ENCODE measurements at regions not wholly inside any gene's neighbourhood (a gene's known extent, or its start where the extent isn't known, plus 50 kb on each side); places are given as distances from the start of the nearest gene placed in this dataset.

GRCh38 chr4:144298519-144298918 lies 158.0 kb upstream of the GYPA start:
- TF ChIP-seq CTCF (IDR thresholded peaks at IDR 0.05; ENCODE audit: control extremely low read depth, extremely low read depth, low read depth, missing control alignments), result no peak
- ChIA-PET POLR2A (no interaction called here), CTCF (interaction anchor here (1.7 kb wide), 1 partner anchor 12 kb away, joined by 4 read pairs; no protein-coding TSS in a partner anchor)
- no peak for DNase-seq (ENCODE audit: extremely low spot score)

- POLR2A ChIA-PET, result no interaction called here
- CTCF ChIA-PET, result interaction anchor here (1.3 kb wide), 1 partner anchor 19 kb away, joined by 3 read pairs; no protein-coding TSS in a partner anchor
- DNase-seq (ENCODE audit: extremely low spot score), result no peak
- no peak for TF ChIP-seq CTCF (IDR thresholded peaks at IDR 0.05; ENCODE audit: control extremely low read depth, extremely low read depth, low read depth, missing control alignments)
Observed at GRCh38 chr4:144300616-144301015, 160.1 kb upstream of the GYPA start.

GRCh38 chr4:144302704-144303536 lies 162.4 kb upstream of the GYPA start:
- TF ChIP-seq CTCF (IDR thresholded peaks at IDR 0.05; ENCODE audit: control extremely low read depth, extremely low read depth, low read depth, missing control alignments), result no peak
- CTCF ChIA-PET, result interaction anchor here (1.3 kb wide), 1 partner anchor 40 kb away, joined by 3 read pairs; no protein-coding TSS in a partner anchor
- DNase-seq (ENCODE audit: extremely low spot score), result no peak
- POLR2A ChIA-PET, result no interaction called here

- ChIA-PET CTCF (interaction anchor here (1.0 to 1.3 kb wide), 2 partner anchors 10 to 39 kb away, joined by 3 read pairs; no protein-coding TSS in a partner anchor), POLR2A (no interaction called here)
- no peak for TF ChIP-seq CTCF (IDR thresholded peaks at IDR 0.05; ENCODE audit: control extremely low read depth, extremely low read depth, low read depth, missing control alignments)
- DNase-seq (ENCODE audit: extremely low spot score), result no peak
Observed at GRCh38 chr4:144304025-144304424, 163.5 kb upstream of the GYPA start.

GRCh38 chr4:144310535-144310934 lies 170.0 kb upstream of the GYPA start:
- ChIA-PET CTCF (interaction anchor here (1.2 kb wide), 1 partner anchor 9 kb away, joined by 3 read pairs; no protein-coding TSS in a partner anchor), POLR2A (no interaction called here)
- TF ChIP-seq CTCF (IDR thresholded peaks at IDR 0.05; ENCODE audit: control extremely low read depth, extremely low read depth, low read depth, missing control alignments), result no peak

GRCh38 chr4:144313370-144313769 lies 172.9 kb upstream of the GYPA start:
- CTCF ChIA-PET, result interaction anchor here (1.0 kb wide), 1 partner anchor 9 kb away, joined by 3 read pairs; no protein-coding TSS in a partner anchor
- POLR2A ChIA-PET, result no interaction called here

More at GRCh38 chr4:144310535-144310934, 170.0 kb upstream of the GYPA start:
- no peak for DNase-seq (ENCODE audit: extremely low spot score)

More at GRCh38 chr4:144313370-144313769, 172.9 kb upstream of the GYPA start:
- TF ChIP-seq CTCF (IDR thresholded peaks at IDR 0.05; ENCODE audit: control extremely low read depth, extremely low read depth, low read depth, missing control alignments), result no peak
- DNase-seq (ENCODE audit: extremely low spot score), result no peak
